ENCODE measurements at regions not wholly inside any gene's neighbourhood (a gene's known extent, or its start where the extent isn't known, plus 50 kb on each side); places are given as distances from the start of the nearest gene placed in this dataset.

DNA sequence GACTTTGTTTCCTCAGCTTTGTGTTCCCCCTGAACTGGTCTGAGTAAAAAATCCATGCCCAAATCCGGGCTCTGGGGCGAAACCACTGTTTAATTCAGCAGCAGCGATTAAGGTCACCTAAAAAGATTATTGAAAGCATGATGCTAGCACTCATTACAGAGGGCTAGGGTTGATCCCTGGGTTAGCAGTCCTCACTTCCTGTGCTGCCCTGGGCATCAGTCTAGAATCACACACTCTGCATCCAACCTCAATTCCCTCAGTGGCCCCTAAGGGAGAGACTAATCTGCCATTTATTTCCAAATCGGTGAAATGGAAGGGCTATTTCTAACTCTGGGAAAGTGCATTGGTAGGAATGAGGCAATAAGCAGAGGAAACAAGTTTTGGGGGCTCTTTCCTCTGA, 107.2 kb downstream of the BTG1 start:
- peaks cover 73% of the 10 kb centered on the region for H3K4me1 ChIP-seq (ENCODE audit: control insufficient read depth, insufficient read depth, low read length, poor library complexity, severe bottlenecking)
- ATAC-seq (ENCODE audit: low read depth in 2 of 2), result no peak
- no peaks in the 10 kb centered on the region for H3K9me3 ChIP-seq (ENCODE audit: control insufficient read depth in 2 of 2, low read length in 2 of 2)
- Mint-ChIP-seq H3K9me3 (peaks cover 0 to 7% (median 0%) of the 10 kb centered on the region in 7 donors), H3K4me1 (peaks cover 52 to 95% (median 76%) of the 10 kb centered on the region in 4 donors), H3K4me3 (peak overlapping the region in 2 of 4 donors; percentile 27 to 58), H3K27me3 (no peaks in the 10 kb centered on the region), H3K27ac (peak overlapping the region; percentile 80 to 98 (median 89)), H3K36me3 (peaks cover 7% of the 10 kb centered on the region)
- H3K27me3 ChIP-seq (ENCODE audit: control insufficient read depth, insufficient read depth, low read length), result no peaks in the 10 kb centered on the region
- no peak overlapping the region for H3K27ac ChIP-seq (ENCODE audit: insufficient read depth, low read length, poor library complexity, severe bottlenecking)
- H3K4me3 ChIP-seq (ENCODE audit: low read depth, low read length), result no peak overlapping the region
- H3K36me3 ChIP-seq (ENCODE audit: control insufficient read depth, insufficient read depth, low read length), result no peaks in the 10 kb centered on the region
- DNase-seq, result no peak

DNA sequence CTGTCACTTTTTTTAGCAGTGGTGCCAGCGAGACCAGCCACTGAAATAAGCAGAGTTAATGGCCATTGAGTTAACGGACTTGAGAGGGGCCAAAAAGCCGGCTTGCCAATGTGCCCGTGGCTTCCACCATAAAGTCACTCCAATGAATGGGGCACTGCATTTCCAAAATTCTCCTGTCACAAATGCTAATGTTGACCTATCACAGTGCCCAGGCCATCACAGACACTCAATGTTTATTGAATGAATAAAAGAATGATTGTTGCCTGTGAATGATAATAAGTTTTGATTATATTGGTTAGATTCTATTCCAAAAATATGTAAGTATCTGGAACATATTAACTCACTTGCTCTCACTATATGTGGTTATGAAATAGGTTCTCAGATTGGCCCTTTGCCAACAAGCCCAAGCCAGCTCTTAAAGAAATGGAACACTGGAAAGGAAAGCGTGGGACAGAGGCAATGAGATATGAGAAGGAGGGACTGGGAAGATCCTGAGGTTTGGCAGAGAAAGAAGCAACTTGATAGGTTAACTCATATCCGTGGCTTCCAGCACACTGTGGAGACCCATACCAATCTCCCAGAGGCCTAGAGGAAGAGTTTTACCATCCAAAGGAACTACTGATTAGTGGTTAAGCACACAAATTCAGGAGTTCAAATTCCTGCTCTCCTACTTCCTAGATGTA, 108.7 kb downstream of the BTG1 start:
- Histone ChIP-seq H3K27ac (ENCODE audit: insufficient read depth, low read length, poor library complexity, severe bottlenecking) (peak overlapping the region; percentile 77), H3K27me3 (ENCODE audit: control insufficient read depth, insufficient read depth, low read length) (no peaks in the 10 kb centered on the region), H3K4me1 (ENCODE audit: control insufficient read depth, insufficient read depth, low read length, poor library complexity, severe bottlenecking) (peaks cover 84% of the 10 kb centered on the region), H3K36me3 (ENCODE audit: control insufficient read depth, insufficient read depth, low read length) (no peaks in the 10 kb centered on the region), H3K9me3 (ENCODE audit: control insufficient read depth in 2 of 2, low read length in 2 of 2) (no peaks in the 10 kb centered on the region), H3K4me3 (ENCODE audit: low read depth, low read length) (no peak overlapping the region)
- ATAC-seq (ENCODE audit: low read depth in 2 of 2), result no peak
- DNase-seq, result no peak
- H3K9me3 Mint-ChIP-seq, result peaks cover 0 to 4% (median 0%) of the 10 kb centered on the region in 7 donors
- peak overlapping the region; percentile 93 to 100 (median 98) for H3K27ac Mint-ChIP-seq
- peaks cover 52 to 94% (median 74%) of the 10 kb centered on the region in 4 donors for H3K4me1 Mint-ChIP-seq
- H3K4me3 Mint-ChIP-seq, result peak overlapping the region in 1 of 4 donors; percentile 26
- H3K36me3 Mint-ChIP-seq, result peaks cover 7% of the 10 kb centered on the region
- no peaks in the 10 kb centered on the region for H3K27me3 Mint-ChIP-seq

GRCh38 chr12:92036061-92036620, 109.5 kb downstream of the BTG1 start:
- no peaks in the 10 kb centered on the region for H3K36me3 ChIP-seq (ENCODE audit: control insufficient read depth, insufficient read depth, low read length)
- no peaks in the 10 kb centered on the region for H3K27me3 ChIP-seq (ENCODE audit: control insufficient read depth, insufficient read depth, low read length)
- H3K4me3 Mint-ChIP-seq, result peak overlapping the region; percentile 87 to 92 (median 90)
- peaks cover 84% of the 10 kb centered on the region for H3K4me1 ChIP-seq (ENCODE audit: control insufficient read depth, insufficient read depth, low read length, poor library complexity, severe bottlenecking)
- peak overlapping the region; percentile 86 for H3K4me3 ChIP-seq (ENCODE audit: low read depth, low read length)
- ATAC-seq (ENCODE audit: low read depth in 2 of 2) (no peak), DNase-seq (no peak)
- no peaks in the 10 kb centered on the region for H3K27me3 Mint-ChIP-seq
- peaks cover 0 to 4% (median 0%) of the 10 kb centered on the region in 7 donors for H3K9me3 Mint-ChIP-seq
- H3K36me3 Mint-ChIP-seq, result peaks cover 5% of the 10 kb centered on the region
- H3K4me1 Mint-ChIP-seq, result peaks cover 51 to 94% (median 75%) of the 10 kb centered on the region in 4 donors
- peak overlapping the region; percentile 98 to 100 (median 98) for H3K27ac Mint-ChIP-seq
- peak overlapping the region; percentile 77 for H3K27ac ChIP-seq (ENCODE audit: insufficient read depth, low read length, poor library complexity, severe bottlenecking)
- H3K9me3 ChIP-seq (ENCODE audit: control insufficient read depth in 2 of 2, low read length in 2 of 2), result no peaks in the 10 kb centered on the region

- H3K27me3 Mint-ChIP-seq, result no peaks in the 10 kb centered on the region
- peaks cover 3% of the 10 kb centered on the region for H3K36me3 Mint-ChIP-seq
Measured at GRCh38 chr12:92035477-92035876, 110.2 kb downstream of the BTG1 start.

GRCh38 chr12:92034858-92035401, 110.7 kb downstream of the BTG1 start:
- H3K36me3 Mint-ChIP-seq, result peaks cover 3% of the 10 kb centered on the region
- no peaks in the 10 kb centered on the region for H3K36me3 ChIP-seq (ENCODE audit: control insufficient read depth, insufficient read depth, low read length)
- peak overlapping the region; percentile 88 to 98 (median 92) for H3K4me3 Mint-ChIP-seq
- H3K27me3 Mint-ChIP-seq, result no peaks in the 10 kb centered on the region
- peak overlapping the region; percentile 86 for H3K4me3 ChIP-seq (ENCODE audit: low read depth, low read length)
- peak; percentile 29 to 80 (median 57) for DNase-seq
- peak; percentile 28 to 47 for ATAC-seq (ENCODE audit: low read depth in 2 of 2)
- H3K27ac ChIP-seq (ENCODE audit: insufficient read depth, low read length, poor library complexity, severe bottlenecking), result peak overlapping the region; percentile 77
- no peaks in the 10 kb centered on the region for H3K9me3 ChIP-seq (ENCODE audit: control insufficient read depth in 2 of 2, low read length in 2 of 2)
- H3K27me3 ChIP-seq (ENCODE audit: control insufficient read depth, insufficient read depth, low read length), result no peaks in the 10 kb centered on the region
- H3K27ac Mint-ChIP-seq, result peak overlapping the region; percentile 98 to 100 (median 98)
- peaks cover 52 to 95% (median 76%) of the 10 kb centered on the region in 4 donors for H3K4me1 Mint-ChIP-seq
- peaks cover 0 to 4% (median 0%) of the 10 kb centered on the region in 7 donors for H3K9me3 Mint-ChIP-seq
- peaks cover 89% of the 10 kb centered on the region for H3K4me1 ChIP-seq (ENCODE audit: control insufficient read depth, insufficient read depth, low read length, poor library complexity, severe bottlenecking)

More at GRCh38 chr12:92035477-92035876, 110.2 kb downstream of the BTG1 start:
- peak overlapping the region; percentile 86 for H3K4me3 ChIP-seq (ENCODE audit: low read depth, low read length)
- no peaks in the 10 kb centered on the region for H3K9me3 ChIP-seq (ENCODE audit: control insufficient read depth in 2 of 2, low read length in 2 of 2)
- peaks cover 0 to 4% (median 0%) of the 10 kb centered on the region in 7 donors for H3K9me3 Mint-ChIP-seq
- H3K27ac ChIP-seq (ENCODE audit: insufficient read depth, low read length, poor library complexity, severe bottlenecking), result peak overlapping the region; percentile 77
- peak overlapping the region; percentile 98 to 100 (median 98) for H3K27ac Mint-ChIP-seq
- H3K4me3 Mint-ChIP-seq, result peak overlapping the region; percentile 88 to 98 (median 92)
- no peaks in the 10 kb centered on the region for H3K36me3 ChIP-seq (ENCODE audit: control insufficient read depth, insufficient read depth, low read length)
- DNase-seq, result no peak
- H3K4me1 ChIP-seq (ENCODE audit: control insufficient read depth, insufficient read depth, low read length, poor library complexity, severe bottlenecking), result peaks cover 84% of the 10 kb centered on the region
- H3K4me1 Mint-ChIP-seq, result peaks cover 50 to 94% (median 75%) of the 10 kb centered on the region in 4 donors
- ATAC-seq (ENCODE audit: low read depth in 2 of 2), result no peak
- H3K27me3 ChIP-seq (ENCODE audit: control insufficient read depth, insufficient read depth, low read length), result no peaks in the 10 kb centered on the region

GRCh38 chr12:92034083-92034482, 111.6 kb downstream of the BTG1 start:
- Histone ChIP-seq H3K27me3 (ENCODE audit: control insufficient read depth, insufficient read depth, low read length) (no peaks in the 10 kb centered on the region), H3K4me1 (ENCODE audit: control insufficient read depth, insufficient read depth, low read length, poor library complexity, severe bottlenecking) (peaks cover 96% of the 10 kb centered on the region), H3K9me3 (ENCODE audit: control insufficient read depth in 2 of 2, low read length in 2 of 2) (no peaks in the 10 kb centered on the region), H3K27ac (ENCODE audit: insufficient read depth, low read length, poor library complexity, severe bottlenecking) (peak overlapping the region; percentile 77), H3K36me3 (ENCODE audit: control insufficient read depth, insufficient read depth, low read length) (no peaks in the 10 kb centered on the region), H3K4me3 (ENCODE audit: low read depth, low read length) (peak overlapping the region; percentile 86)
- H3K27me3 Mint-ChIP-seq, result no peaks in the 10 kb centered on the region
- DNase-seq, result no peak
- H3K36me3 Mint-ChIP-seq, result peaks cover 6% of the 10 kb centered on the region
- ATAC-seq (ENCODE audit: low read depth in 2 of 2), result no peak
- H3K27ac Mint-ChIP-seq, result peak overlapping the region; percentile 98
- peaks cover 0 to 4% (median 0%) of the 10 kb centered on the region in 7 donors for H3K9me3 Mint-ChIP-seq
- peaks cover 54 to 97% (median 81%) of the 10 kb centered on the region in 4 donors for H3K4me1 Mint-ChIP-seq
- H3K4me3 Mint-ChIP-seq, result peak overlapping the region in 3 of 4 donors; percentile 56 to 91 (median 88)

- peak overlapping the region; percentile 84 to 98 (median 95) for H3K27ac Mint-ChIP-seq
- peak overlapping the region; percentile 65 for H3K4me3 ChIP-seq (ENCODE audit: low read depth, low read length)
- ATAC-seq (ENCODE audit: low read depth in 2 of 2) (no peak), DNase-seq (no peak)
- H3K27me3 ChIP-seq (ENCODE audit: control insufficient read depth, insufficient read depth, low read length), result no peaks in the 10 kb centered on the region
- peaks cover 0 to 4% (median 0%) of the 10 kb centered on the region in 7 donors for H3K9me3 Mint-ChIP-seq
- peak overlapping the region; percentile 77 for H3K27ac ChIP-seq (ENCODE audit: insufficient read depth, low read length, poor library complexity, severe bottlenecking)
- H3K4me1 ChIP-seq (ENCODE audit: control insufficient read depth, insufficient read depth, low read length, poor library complexity, severe bottlenecking), result peaks cover 97% of the 10 kb centered on the region
- peak overlapping the region; percentile 32 to 81 (median 40) for H3K4me3 Mint-ChIP-seq
- no peaks in the 10 kb centered on the region for H3K36me3 ChIP-seq (ENCODE audit: control insufficient read depth, insufficient read depth, low read length)
- peaks cover 9% of the 10 kb centered on the region for H3K36me3 Mint-ChIP-seq
- H3K9me3 ChIP-seq (ENCODE audit: control insufficient read depth in 2 of 2, low read length in 2 of 2), result no peaks in the 10 kb centered on the region
- peaks cover 63 to 97% (median 80%) of the 10 kb centered on the region in 4 donors for H3K4me1 Mint-ChIP-seq
- no peaks in the 10 kb centered on the region for H3K27me3 Mint-ChIP-seq
Measured at GRCh38 chr12:92032965-92033364, 112.7 kb downstream of the BTG1 start.
